CD8-positive, alpha-beta memory T cell (primary cell): ENCODE measurements at regions not wholly inside any gene's neighbourhood (a gene's known extent, or its start where the extent isn't known, plus 50 kb on each side); places are given as distances from the start of the nearest gene placed in this dataset.

Experiments used
- CTCF ChIA-PET: fragments of 350-600 bp; sonication (Branson Sonifier 250); formaldehyde crosslinking; loops from one replicate; lab custom pipeline; 2021; ENCODE audit warnings: antibody characterized with exemption; lab: Charles Lee
- POLR2A ChIA-PET: fragments of 350-600 bp; sonication (Branson Sonifier 250); formaldehyde crosslinking; loops from one replicate; lab custom pipeline; 2021; ENCODE audit warnings: antibody characterized with exemption; lab: Charles Lee
- DNase-seq, 5 donors: peaks; one replicate each; pipeline versions ENCODE4 v3.0.0 to v3.0.0-alpha.2; 2020 to 2022; ENCODE audit warnings: mixed read lengths in 1 of 5
- H3K27ac ChIP-seq: one replicate; pipeline ENCODE4 v1.7.0; 2013; ENCODE audit warnings: low read depth, mild to moderate bottlenecking, low read length, moderate library complexity
- H3K27me3 ChIP-seq: 2 replicates; pipeline ENCODE4 v1.7.0; 2013; ENCODE audit warnings: low read length, mild to moderate bottlenecking; ENCODE audit not compliant: insufficient read depth, poor library complexity, severe bottlenecking
- H3K36me3 ChIP-seq: 2 replicates; pipeline ENCODE4 v1.7.0; 2013; ENCODE audit warnings: mild to moderate bottlenecking, low read length, moderate library complexity; ENCODE audit not compliant: insufficient read depth
- H3K4me1 ChIP-seq: 2 replicates; pipeline ENCODE4 v1.7.0; 2013; ENCODE audit warnings: mild to moderate bottlenecking, low read length, moderate library complexity; ENCODE audit not compliant: insufficient read depth
- H3K4me3 ChIP-seq: 2 replicates; pipeline ENCODE4 v1.7.0; 2013; ENCODE audit warnings: mild to moderate bottlenecking, low read length
- H3K9me3 ChIP-seq: 2 replicates; pipeline ENCODE4 v1.7.0; 2013; ENCODE audit warnings: mild to moderate bottlenecking, low read length
- H3K27ac Mint-ChIP-seq, 8 donors: one replicate each; pipeline ENCODE4 v1.8.0; 2020 to 2021; ENCODE audit warnings: mixed read lengths in 8 of 8, mild to moderate bottlenecking in 6 of 8, inconsistent platforms in 3 of 8, moderate library complexity in 3 of 8
- H3K27me3 Mint-ChIP-seq, 2 donors: one replicate each; pipeline ENCODE4 v1.8.0; 2020 to 2021; ENCODE audit warnings: mixed read lengths in 2 of 2, mild to moderate bottlenecking in 1 of 2, moderate library complexity in 1 of 2
- H3K36me3 Mint-ChIP-seq, 3 donors: one replicate each; pipeline ENCODE4 v1.8.0; 2020 to 2021; ENCODE audit warnings: mixed read lengths in 3 of 3, inconsistent platforms in 1 of 3, mild to moderate bottlenecking in 1 of 3
- H3K4me1 Mint-ChIP-seq, 3 donors: one replicate each; pipeline ENCODE4 v1.8.0; 2020 to 2021; ENCODE audit warnings: mixed read lengths in 3 of 3, inconsistent platforms in 1 of 3, mild to moderate bottlenecking in 1 of 3
- H3K4me3 Mint-ChIP-seq, 7 donors: one replicate each; pipeline ENCODE4 v1.8.0; 2020 to 2021; ENCODE audit warnings: mixed read lengths in 7 of 7, mild to moderate bottlenecking in 6 of 7, moderate library complexity in 4 of 7, inconsistent platforms in 2 of 7
- H3K9me3 Mint-ChIP-seq, 5 donors: one replicate each; pipeline ENCODE4 v1.8.0; 2020 to 2022; ENCODE audit warnings: mixed read lengths in 5 of 5, mild to moderate bottlenecking in 3 of 5, moderate library complexity in 2 of 5, inconsistent platforms in 1 of 5

- no peaks in the 10 kb centered on the region for H3K27me3 ChIP-seq
- H3K9me3 ChIP-seq, result no peaks in the 10 kb centered on the region
- Mint-ChIP-seq H3K4me1 (no peaks in the 10 kb centered on the region), H3K27me3 (peaks cover 0 to 18% of the 10 kb centered on the region in 2 donors), H3K36me3 (no peaks in the 10 kb centered on the region), H3K4me3 (no peak overlapping the region), H3K27ac (no peak overlapping the region), H3K9me3 (no peaks in the 10 kb centered on the region)
- H3K4me3 ChIP-seq, result no peak overlapping the region
- CTCF ChIA-PET, result no interaction called here
- no peaks in the 10 kb centered on the region for H3K4me1 ChIP-seq
- no peaks in the 10 kb centered on the region for H3K36me3 ChIP-seq
- H3K27ac ChIP-seq, result no peak overlapping the region
- POLR2A ChIA-PET, result no interaction called here
- DNase-seq, result no peak
Measured at GRCh38 chr7:25754333-25754732, 397.7 kb upstream of the NFE2L3 start.

GRCh38 chr7:25754751-25755150, 397.2 kb upstream of the NFE2L3 start:
- POLR2A ChIA-PET, result no interaction called here
- no peaks in the 10 kb centered on the region for H3K4me1 Mint-ChIP-seq
- H3K27me3 Mint-ChIP-seq, result peaks cover 0 to 21% of the 10 kb centered on the region in 2 donors

GRCh38 chr7:25756601-25757000, 395.4 kb upstream of the NFE2L3 start:
- H3K4me1 Mint-ChIP-seq, result no peaks in the 10 kb centered on the region
- H3K4me1 ChIP-seq, result no peaks in the 10 kb centered on the region
- no peaks in the 10 kb centered on the region for H3K9me3 ChIP-seq
- H3K36me3 ChIP-seq, result no peaks in the 10 kb centered on the region
- no peak for DNase-seq
- no peaks in the 10 kb centered on the region for H3K36me3 Mint-ChIP-seq
- POLR2A ChIA-PET, result no interaction called here
- H3K9me3 Mint-ChIP-seq, result no peaks in the 10 kb centered on the region
- H3K4me3 Mint-ChIP-seq, result no peak overlapping the region
- no peaks in the 10 kb centered on the region for H3K27me3 ChIP-seq
- no peak overlapping the region for H3K27ac Mint-ChIP-seq
- H3K27ac ChIP-seq, result no peak overlapping the region
- no peak overlapping the region for H3K4me3 ChIP-seq
- CTCF ChIA-PET, result no interaction called here
- peaks cover 0 to 24% of the 10 kb centered on the region in 2 donors for H3K27me3 Mint-ChIP-seq

More at GRCh38 chr7:25754751-25755150, 397.2 kb upstream of the NFE2L3 start:
- H3K4me3 Mint-ChIP-seq, result no peak overlapping the region
- no peak for DNase-seq
- Histone ChIP-seq H3K27me3 (no peaks in the 10 kb centered on the region), H3K4me3 (no peak overlapping the region), H3K27ac (no peak overlapping the region), H3K36me3 (no peaks in the 10 kb centered on the region), H3K9me3 (no peaks in the 10 kb centered on the region), H3K4me1 (no peaks in the 10 kb centered on the region)
- CTCF ChIA-PET, result no interaction called here
- H3K36me3 Mint-ChIP-seq, result no peaks in the 10 kb centered on the region
- no peak overlapping the region for H3K27ac Mint-ChIP-seq
- no peaks in the 10 kb centered on the region for H3K9me3 Mint-ChIP-seq

- no peaks in the 10 kb centered on the region for H3K27me3 ChIP-seq
- no peaks in the 10 kb centered on the region for H3K9me3 ChIP-seq
- no peak overlapping the region for H3K27ac ChIP-seq
- no peak overlapping the region for H3K4me3 ChIP-seq
- DNase-seq, result no peak
- no peaks in the 10 kb centered on the region for H3K4me1 ChIP-seq
- Mint-ChIP-seq H3K4me1 (no peaks in the 10 kb centered on the region), H3K27ac (no peak overlapping the region), H3K4me3 (no peak overlapping the region), H3K9me3 (no peaks in the 10 kb centered on the region), H3K27me3 (peaks cover under 1 to 18% of the 10 kb centered on the region in 2 donors), H3K36me3 (no peaks in the 10 kb centered on the region)
- H3K36me3 ChIP-seq, result no peaks in the 10 kb centered on the region
- POLR2A ChIA-PET, result no interaction called here
- CTCF ChIA-PET, result no interaction called here
Measured at GRCh38 chr7:25758559-25758958, 393.4 kb upstream of the NFE2L3 start.

GRCh38 chr7:25759286-25759685, 392.7 kb upstream of the NFE2L3 start:
- no peak overlapping the region for H3K4me3 Mint-ChIP-seq
- H3K9me3 ChIP-seq, result no peaks in the 10 kb centered on the region
- no peaks in the 10 kb centered on the region for H3K36me3 ChIP-seq
- no peak for DNase-seq
- H3K9me3 Mint-ChIP-seq, result no peaks in the 10 kb centered on the region
- CTCF ChIA-PET, result no interaction called here
- H3K27ac Mint-ChIP-seq, result no peak overlapping the region
- no peaks in the 10 kb centered on the region for H3K4me1 Mint-ChIP-seq
- H3K27ac ChIP-seq, result no peak overlapping the region
- H3K36me3 Mint-ChIP-seq, result no peaks in the 10 kb centered on the region
- no peaks in the 10 kb centered on the region for H3K27me3 ChIP-seq
- POLR2A ChIA-PET, result no interaction called here
- H3K4me1 ChIP-seq, result no peaks in the 10 kb centered on the region
- H3K27me3 Mint-ChIP-seq, result peaks cover 1 to 18% of the 10 kb centered on the region in 2 donors
- H3K4me3 ChIP-seq, result no peak overlapping the region

DNA sequence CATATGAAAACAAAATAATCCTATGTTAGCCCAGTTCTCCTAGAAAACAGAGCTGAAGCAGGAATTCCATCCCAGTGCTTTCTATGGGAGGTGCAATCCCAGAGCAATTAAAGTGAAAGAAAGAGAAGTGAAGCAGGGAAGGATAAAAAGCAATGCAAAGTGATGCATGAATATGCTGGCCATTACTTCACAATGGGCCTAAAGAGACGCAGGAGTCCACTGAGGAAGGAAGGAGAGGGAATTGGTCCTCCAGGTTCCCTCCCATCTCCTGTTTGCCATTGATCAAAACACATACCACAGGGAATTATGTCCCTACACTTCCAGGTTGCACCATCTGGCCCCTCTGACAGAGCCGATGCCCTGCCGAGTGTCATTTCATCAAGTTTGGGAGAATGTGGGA, 392.2 kb upstream of the NFE2L3 start:
- H3K4me1 Mint-ChIP-seq, result no peaks in the 10 kb centered on the region
- no peak overlapping the region for H3K4me3 Mint-ChIP-seq
- no peak overlapping the region for H3K27ac ChIP-seq
- no peak overlapping the region for H3K27ac Mint-ChIP-seq
- POLR2A ChIA-PET, result no interaction called here
- CTCF ChIA-PET, result no interaction called here
- peaks cover 1 to 13% of the 10 kb centered on the region in 2 donors for H3K27me3 Mint-ChIP-seq
- no peaks in the 10 kb centered on the region for H3K27me3 ChIP-seq
- H3K9me3 ChIP-seq, result no peaks in the 10 kb centered on the region
- no peaks in the 10 kb centered on the region for H3K36me3 ChIP-seq
- no peaks in the 10 kb centered on the region for H3K36me3 Mint-ChIP-seq
- no peaks in the 10 kb centered on the region for H3K4me1 ChIP-seq
- no peaks in the 10 kb centered on the region for H3K9me3 Mint-ChIP-seq
- DNase-seq, result no peak
- no peak overlapping the region for H3K4me3 ChIP-seq

- no peaks in the 10 kb centered on the region for H3K4me1 ChIP-seq
- Mint-ChIP-seq H3K4me1 (no peaks in the 10 kb centered on the region), H3K4me3 (no peak overlapping the region), H3K27ac (no peak overlapping the region), H3K27me3 (peaks cover 1 to 12% of the 10 kb centered on the region in 2 donors), H3K36me3 (no peaks in the 10 kb centered on the region), H3K9me3 (no peaks in the 10 kb centered on the region)
- no peak overlapping the region for H3K27ac ChIP-seq
- CTCF ChIA-PET, result no interaction called here
- no peaks in the 10 kb centered on the region for H3K27me3 ChIP-seq
- POLR2A ChIA-PET, result no interaction called here
- no peaks in the 10 kb centered on the region for H3K9me3 ChIP-seq
- no peak for DNase-seq
- no peak overlapping the region for H3K4me3 ChIP-seq
- no peaks in the 10 kb centered on the region for H3K36me3 ChIP-seq
Measured at GRCh38 chr7:25762511-25763462, 389.2 kb upstream of the NFE2L3 start.

DNA sequence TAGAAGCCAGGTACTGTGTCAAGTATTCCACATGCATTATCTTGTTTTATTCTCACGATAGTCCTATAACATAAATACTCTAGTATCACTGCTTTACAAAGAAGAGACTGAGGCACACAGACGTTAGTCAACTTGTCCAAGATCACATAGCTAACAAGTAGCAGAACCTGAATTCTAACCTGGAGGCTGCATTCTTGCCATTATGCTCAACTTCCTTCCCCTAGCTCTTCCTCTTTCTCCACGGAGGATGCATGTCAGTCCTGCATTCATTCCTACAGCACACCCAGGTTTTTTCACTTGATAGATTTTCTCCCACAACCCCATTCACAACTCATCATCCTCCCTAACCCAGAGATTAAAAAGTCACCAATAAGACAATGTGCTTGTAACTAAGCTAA, 388.5 kb upstream of the NFE2L3 start:
- ChIA-PET CTCF (no interaction called here), POLR2A (no interaction called here)
- peaks cover 1 to 12% of the 10 kb centered on the region in 2 donors for H3K27me3 Mint-ChIP-seq
- Histone ChIP-seq H3K4me3 (no peak overlapping the region), H3K36me3 (no peaks in the 10 kb centered on the region), H3K27me3 (no peaks in the 10 kb centered on the region), H3K4me1 (no peaks in the 10 kb centered on the region), H3K9me3 (no peaks in the 10 kb centered on the region), H3K27ac (no peak overlapping the region)
- H3K4me1 Mint-ChIP-seq, result no peaks in the 10 kb centered on the region
- no peak for DNase-seq
- H3K27ac Mint-ChIP-seq, result no peak overlapping the region
- H3K36me3 Mint-ChIP-seq, result no peaks in the 10 kb centered on the region
- H3K9me3 Mint-ChIP-seq, result no peaks in the 10 kb centered on the region
- no peak overlapping the region for H3K4me3 Mint-ChIP-seq
